HCT116 (cell line): ENCODE measurements at regions not wholly inside any gene's neighbourhood (a gene's known extent, or its start where the extent isn't known, plus 50 kb on each side); places are given as distances from the start of the nearest gene placed in this dataset.

Experiments
- ATAC-seq: fragments of 200-7000 bp; cut with Tn5 transposase; 2 replicates; pipeline ENCODE4 v1.9.1; 2020; ENCODE audit warnings: mild to moderate bottlenecking, moderate library complexity
- BruUV-seq: library from RNA; stranded (reverse); fragments of 400-500 nt; replicated peaks from 2 replicates; lab custom pipeline; 2021; lab: Mats Ljungman, UMichigan
- CTCF ChIA-PET: fragments of 300-600 bp; sonication (Branson Sonifier 250); formaldehyde crosslinking; loops from one replicate; lab custom pipeline; 2021; ENCODE audit warnings: antibody characterized with exemption; lab: Charles Lee
- POLR2A ChIA-PET: fragments of 300-600, 350-600 bp; sonication (Branson Sonifier 250); formaldehyde crosslinking; loops from one replicate; lab custom pipeline; 2021; ENCODE audit warnings: antibody characterized with exemption; lab: Charles Lee
- RAD21 ChIA-PET, 2 experiments: fragments of 300-600 bp; sonication (Branson Sonifier 250); formaldehyde crosslinking; loops; one replicate each; lab custom pipeline; 2023; ENCODE audit warnings: low total read pairs in 2 of 2; ENCODE audit not compliant: uncharacterized antibody in 2 of 2, unreplicated experiment in 2 of 2, low non-redundant PET in 1 of 2; lab: Charles Lee
- DNase-seq: peaks from one replicate; pipeline ENCODE4 v3.0.0-alpha.2; 2010; ENCODE audit warnings: low read depth, low spot score
- H2AFZ ChIP-seq: fragments of 200-600 bp; shearing (Covaris generic), sonication (generic); 2 replicates; pipeline ENCODE4 v1.6.1; 2017; ENCODE audit warnings: low read depth, mixed run types, mixed read lengths, antibody characterized with exemption, low read length; ENCODE audit not compliant: poor library complexity, severe bottlenecking
- H3K27ac ChIP-seq: 2 replicates; pipeline ENCODE4 v1.5.1; 2012; ENCODE audit warnings: low read depth, low read length
- H3K27me3 ChIP-seq: fragments of 200-600 bp; sonication (generic); 2 replicates; pipeline ENCODE4 v1.6.1; 2016; ENCODE audit warnings: mixed run types, low read length, mixed read lengths; ENCODE audit not compliant: insufficient read depth
- H3K36me3 ChIP-seq, 2 experiments: fragments of 200-500 bp in 1 of 2; fragments of 200-600 bp in 1 of 2; sonication (Bioruptor generic) in 1 of 2; sonication (generic) in 1 of 2; 2 replicates each; pipeline versions ENCODE4 v1.5.1 to v1.6.1; 2014 to 2016; ENCODE audit warnings: low read length in 2 of 2, inconsistent platforms in 1 of 2, mixed read lengths in 1 of 2, mixed run types in 1 of 2; ENCODE audit not compliant: insufficient read depth in 2 of 2, control insufficient read depth in 1 of 2
- H3K4me1 ChIP-seq, 2 experiments: fragments of 200-600 bp in 1 of 2; sonication (generic) in 1 of 2; 2 replicates each; pipeline versions ENCODE4 v1.5.1 to v1.6.1; 2012 to 2017; ENCODE audit warnings: low read length in 2 of 2, inconsistent platforms in 1 of 2, mild to moderate bottlenecking in 1 of 2, mixed read lengths in 1 of 2, mixed run types in 1 of 2, moderate library complexity in 1 of 2; ENCODE audit not compliant: insufficient read depth in 2 of 2, control insufficient read depth in 1 of 2
- H3K4me2 ChIP-seq: fragments of 200-600 bp; sonication (generic); 2 replicates; pipeline ENCODE4 v1.6.1; 2017; ENCODE audit warnings: mixed run types, low read length, mixed read lengths
- H3K4me3 ChIP-seq, 2 experiments: fragments of 200-600 bp in 1 of 2; sonication (generic) in 1 of 2; replicated peaks in 1 of 2; 2 replicates each; pipeline ENCODE4 v1.5.1; 2011 to 2016; ENCODE audit warnings: low read length in 2 of 2, control low read depth in 1 of 2, low read depth in 1 of 2, mild to moderate bottlenecking in 1 of 2, mixed read lengths in 1 of 2, mixed run types in 1 of 2
- H3K79me2 ChIP-seq: fragments of 200-600 bp; sonication (generic); 2 replicates; pipeline ENCODE4 v1.6.1; 2017; ENCODE audit warnings: mild to moderate bottlenecking, mixed run types, low read length, moderate library complexity, mixed read lengths; ENCODE audit not compliant: insufficient read depth
- H3K9ac ChIP-seq: fragments of 200-600 bp; sonication (generic); 2 replicates; pipeline ENCODE4 v1.6.1; 2016; ENCODE audit warnings: low read length, mixed read lengths
- H3K9me2 ChIP-seq: fragments of 200-600 bp; sonication (generic), shearing (Covaris generic); 2 replicates; pipeline ENCODE4 v1.6.1; 2017; ENCODE audit warnings: mixed run types, mild to moderate bottlenecking, moderate library complexity; ENCODE audit not compliant: insufficient read depth
- H3K9me3 ChIP-seq, 2 experiments: fragments of 200-500 bp in 1 of 2; fragments of 200-600 bp in 1 of 2; sonication (Bioruptor generic) in 1 of 2; sonication (generic) in 1 of 2; 2 replicates each; pipeline ENCODE4 v1.6.1; 2014 to 2017; ENCODE audit warnings: low read length in 2 of 2, mixed read lengths in 2 of 2, inconsistent platforms in 1 of 2, low read depth in 1 of 2, mild to moderate bottlenecking in 1 of 2, mixed run types in 1 of 2, moderate library complexity in 1 of 2; ENCODE audit not compliant: control insufficient read depth in 1 of 2, insufficient read depth in 1 of 2
- H4K20me1 ChIP-seq: fragments of 200-600 bp; sonication (generic), shearing (Covaris generic); 2 replicates; pipeline ENCODE4 v1.6.1; 2017; ENCODE audit warnings: mixed run types, mild to moderate bottlenecking, moderate library complexity; ENCODE audit not compliant: insufficient read depth
- CBX3 ChIP-seq: IDR thresholded peaks from 2 replicates; pipeline ENCODE4 v1.6.1; 2012; ENCODE audit warnings: low read depth
- CEBPB ChIP-seq: IDR thresholded peaks from 2 replicates; pipeline ENCODE4 v1.6.1; 2012; ENCODE audit warnings: low read depth
- EGR1 ChIP-seq: IDR thresholded peaks from 2 replicates; pipeline ENCODE4 v1.6.1; 2012; ENCODE audit warnings: low read depth
- ELF1 ChIP-seq: IDR thresholded peaks from 2 replicates; pipeline ENCODE4 v1.6.1; 2012; ENCODE audit warnings: low read depth, borderline replicate concordance
- EZH2 ChIP-seq: fragments of 200-600 bp; sonication (generic); IDR thresholded peaks from 2 replicates; pipeline ENCODE4 v1.6.1; 2017; ENCODE audit warnings: antibody characterized with exemption, mixed run types
- FOSL1 ChIP-seq: IDR thresholded peaks from 2 replicates; pipeline ENCODE4 v1.6.1; 2012; ENCODE audit warnings: low read depth
- POLR2A ChIP-seq: IDR thresholded peaks from 2 replicates; pipeline ENCODE4 v1.7.0; 2011; ENCODE audit warnings: borderline replicate concordance; ENCODE audit not compliant: insufficient read depth, insufficient read length; ENCODE audit errors: extremely low read depth
- POLR2AphosphoS5 ChIP-seq: IDR thresholded peaks from 2 replicates; pipeline ENCODE4 v1.6.1; 2011; ENCODE audit warnings: mild to moderate bottlenecking, low read depth, low read length, moderate library complexity
- RAD21 ChIP-seq: IDR thresholded peaks from 2 replicates; pipeline ENCODE4 v1.6.1; 2012; ENCODE audit warnings: low read depth, mild to moderate bottlenecking
- SP1 ChIP-seq: IDR thresholded peaks from 2 replicates; pipeline ENCODE4 v1.6.1; 2012; ENCODE audit warnings: low read depth
- TCF7L2 ChIP-seq: IDR thresholded peaks from 2 replicates; pipeline ENCODE4 v1.7.0; 2011; ENCODE audit warnings: borderline replicate concordance, inconsistent platforms; ENCODE audit not compliant: insufficient read depth, insufficient read length; ENCODE audit errors: extremely low read depth
- ZFX ChIP-seq: fragments of 450-650 bp; IDR thresholded peaks from 2 replicates; pipeline ENCODE4 v1.6.1; 2017
- ZNF274 ChIP-seq: fragments of 200-500 bp; sonication (Bioruptor generic); IDR thresholded peaks from 2 replicates; pipeline ENCODE4 v1.6.1; 2014; ENCODE audit warnings: mild to moderate bottlenecking, low read depth, low read length, inconsistent platforms
- intact Hi-C: fragments of 100-400 bp; cut with micrococcal nuclease; formaldehyde crosslinking; loops from 2 replicates; pipeline ENCODE4 v1.10.0; 2022
- TF ChIP-seq, protein P1 (sequence below): IDR thresholded peaks from 2 replicates; pipeline ENCODE4 v1.6.1; 2011; ENCODE audit warnings: mild to moderate bottlenecking, low read length, moderate library complexity; ENCODE audit not compliant: insufficient replicate concordance; ENCODE audit errors: extremely low read depth
- TF ChIP-seq, protein P2 (sequence below): IDR thresholded peaks from 2 replicates; pipeline ENCODE4 v1.6.1; 2012
- TF ChIP-seq, protein P3 (sequence below): IDR thresholded peaks from 2 replicates; pipeline ENCODE4 v1.6.1; 2012
- TF ChIP-seq, protein P4 (sequence below), 3 experiments: fragments of 200-600 bp in 1 of 3; sonication (generic) in 1 of 3; IDR thresholded peaks in 2 of 3; conservative IDR thresholded peaks in 1 of 3; 2 replicates each; pipeline ENCODE4 v1.5.1; 2012 to 2017; ENCODE audit warnings: low read depth in 2 of 3, low read length in 2 of 3, antibody characterized with exemption in 1 of 3, borderline replicate concordance in 1 of 3, control low read depth in 1 of 3, mild to moderate bottlenecking in 1 of 3, mixed read lengths in 1 of 3, mixed run types in 1 of 3, moderate library complexity in 1 of 3; ENCODE audit not compliant: insufficient read depth in 1 of 3
- TF ChIP-seq, protein P5 (sequence below): IDR thresholded peaks from 2 replicates; pipeline ENCODE4 v1.6.1; 2012; ENCODE audit warnings: low read depth

DNA sequence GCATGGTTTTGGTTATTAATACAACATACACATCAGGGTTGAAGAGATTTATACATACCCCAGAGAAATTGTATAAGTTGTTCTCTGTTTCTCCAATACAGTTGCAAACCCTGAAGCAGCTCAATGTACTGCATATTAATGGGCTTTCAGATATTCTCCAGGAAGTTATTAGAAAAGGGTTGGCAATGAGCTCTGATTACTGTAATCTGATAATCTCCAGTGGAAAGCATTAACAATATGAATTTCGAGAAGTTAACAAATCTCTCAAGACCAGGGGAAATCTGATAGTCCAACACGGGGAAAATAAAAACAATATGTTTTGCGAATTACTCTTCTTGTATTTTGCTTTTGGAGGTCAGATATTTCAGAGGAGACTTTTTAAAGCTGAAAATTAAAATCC, 950.1 kb downstream of the TBL1XR1 start:
- H3K4me1 ChIP-seq: no peaks in the 10 kb centered on the region
- no peak overlapping the region for H3K27ac ChIP-seq
- POLR2A ChIA-PET: no interaction called here
- no peaks in the 10 kb centered on the region for H4K20me1 ChIP-seq
- no peak overlapping the region for H2AFZ ChIP-seq
- intact Hi-C loops: no loop called here
- no peaks in the 10 kb centered on the region for H3K9me2 ChIP-seq
- no TSS peak for BruUV-seq
- RAD21 ChIA-PET: no interaction called here
- no peaks in the 10 kb centered on the region for H3K36me3 ChIP-seq
- H3K79me2 ChIP-seq: no peaks in the 10 kb centered on the region
- H3K4me3 ChIP-seq: no peak overlapping the region
- no peak overlapping the region for H3K4me2 ChIP-seq
- no peaks in the 10 kb centered on the region for H3K27me3 ChIP-seq
- ATAC-seq: no peak
- DNase-seq: no peak
- H3K9me3 ChIP-seq: no peaks in the 10 kb centered on the region
- H3K9ac ChIP-seq: no peak overlapping the region
- TF ChIP-seq, protein P1, sequence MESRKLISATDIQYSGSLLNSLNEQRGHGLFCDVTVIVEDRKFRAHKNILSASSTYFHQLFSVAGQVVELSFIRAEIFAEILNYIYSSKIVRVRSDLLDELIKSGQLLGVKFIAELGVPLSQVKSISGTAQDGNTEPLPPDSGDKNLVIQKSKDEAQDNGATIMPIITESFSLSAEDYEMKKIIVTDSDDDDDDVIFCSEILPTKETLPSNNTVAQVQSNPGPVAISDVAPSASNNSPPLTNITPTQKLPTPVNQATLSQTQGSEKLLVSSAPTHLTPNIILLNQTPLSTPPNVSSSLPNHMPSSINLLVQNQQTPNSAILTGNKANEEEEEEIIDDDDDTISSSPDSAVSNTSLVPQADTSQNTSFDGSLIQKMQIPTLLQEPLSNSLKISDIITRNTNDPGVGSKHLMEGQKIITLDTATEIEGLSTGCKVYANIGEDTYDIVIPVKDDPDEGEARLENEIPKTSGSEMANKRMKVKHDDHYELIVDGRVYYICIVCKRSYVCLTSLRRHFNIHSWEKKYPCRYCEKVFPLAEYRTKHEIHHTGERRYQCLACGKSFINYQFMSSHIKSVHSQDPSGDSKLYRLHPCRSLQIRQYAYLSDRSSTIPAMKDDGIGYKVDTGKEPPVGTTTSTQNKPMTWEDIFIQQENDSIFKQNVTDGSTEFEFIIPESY: no peak
- TF ChIP-seq POLR2AphosphoS5 (no peak), EGR1 (no peak), CBX3 (no peak), POLR2A (no peak), ELF1 (no peak), SP1 (no peak), ZNF274 (no peak), FOSL1 (no peak), EZH2 (no peak), RAD21 (no peak), CEBPB (no peak), ZFX (no peak), TCF7L2 (no peak)
- TF ChIP-seq, protein P2, sequence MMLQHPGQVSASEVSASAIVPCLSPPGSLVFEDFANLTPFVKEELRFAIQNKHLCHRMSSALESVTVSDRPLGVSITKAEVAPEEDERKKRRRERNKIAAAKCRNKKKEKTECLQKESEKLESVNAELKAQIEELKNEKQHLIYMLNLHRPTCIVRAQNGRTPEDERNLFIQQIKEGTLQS: no peak
- TF ChIP-seq, protein P3, sequence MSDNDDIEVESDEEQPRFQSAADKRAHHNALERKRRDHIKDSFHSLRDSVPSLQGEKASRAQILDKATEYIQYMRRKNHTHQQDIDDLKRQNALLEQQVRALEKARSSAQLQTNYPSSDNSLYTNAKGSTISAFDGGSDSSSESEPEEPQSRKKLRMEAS: no peak
- TF ChIP-seq, protein P4, sequence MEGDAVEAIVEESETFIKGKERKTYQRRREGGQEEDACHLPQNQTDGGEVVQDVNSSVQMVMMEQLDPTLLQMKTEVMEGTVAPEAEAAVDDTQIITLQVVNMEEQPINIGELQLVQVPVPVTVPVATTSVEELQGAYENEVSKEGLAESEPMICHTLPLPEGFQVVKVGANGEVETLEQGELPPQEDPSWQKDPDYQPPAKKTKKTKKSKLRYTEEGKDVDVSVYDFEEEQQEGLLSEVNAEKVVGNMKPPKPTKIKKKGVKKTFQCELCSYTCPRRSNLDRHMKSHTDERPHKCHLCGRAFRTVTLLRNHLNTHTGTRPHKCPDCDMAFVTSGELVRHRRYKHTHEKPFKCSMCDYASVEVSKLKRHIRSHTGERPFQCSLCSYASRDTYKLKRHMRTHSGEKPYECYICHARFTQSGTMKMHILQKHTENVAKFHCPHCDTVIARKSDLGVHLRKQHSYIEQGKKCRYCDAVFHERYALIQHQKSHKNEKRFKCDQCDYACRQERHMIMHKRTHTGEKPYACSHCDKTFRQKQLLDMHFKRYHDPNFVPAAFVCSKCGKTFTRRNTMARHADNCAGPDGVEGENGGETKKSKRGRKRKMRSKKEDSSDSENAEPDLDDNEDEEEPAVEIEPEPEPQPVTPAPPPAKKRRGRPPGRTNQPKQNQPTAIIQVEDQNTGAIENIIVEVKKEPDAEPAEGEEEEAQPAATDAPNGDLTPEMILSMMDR (IDR thresholded peaks at IDR 0.05 in 2 of 3, conservative IDR thresholded peaks at IDR 0.05 in 1 of 3; ENCODE audit: borderline replicate concordance in 1 of 3, insufficient read depth in 1 of 3, low read depth in 2 of 3, low read length in 2 of 3): no peak
- TF ChIP-seq, protein P5, sequence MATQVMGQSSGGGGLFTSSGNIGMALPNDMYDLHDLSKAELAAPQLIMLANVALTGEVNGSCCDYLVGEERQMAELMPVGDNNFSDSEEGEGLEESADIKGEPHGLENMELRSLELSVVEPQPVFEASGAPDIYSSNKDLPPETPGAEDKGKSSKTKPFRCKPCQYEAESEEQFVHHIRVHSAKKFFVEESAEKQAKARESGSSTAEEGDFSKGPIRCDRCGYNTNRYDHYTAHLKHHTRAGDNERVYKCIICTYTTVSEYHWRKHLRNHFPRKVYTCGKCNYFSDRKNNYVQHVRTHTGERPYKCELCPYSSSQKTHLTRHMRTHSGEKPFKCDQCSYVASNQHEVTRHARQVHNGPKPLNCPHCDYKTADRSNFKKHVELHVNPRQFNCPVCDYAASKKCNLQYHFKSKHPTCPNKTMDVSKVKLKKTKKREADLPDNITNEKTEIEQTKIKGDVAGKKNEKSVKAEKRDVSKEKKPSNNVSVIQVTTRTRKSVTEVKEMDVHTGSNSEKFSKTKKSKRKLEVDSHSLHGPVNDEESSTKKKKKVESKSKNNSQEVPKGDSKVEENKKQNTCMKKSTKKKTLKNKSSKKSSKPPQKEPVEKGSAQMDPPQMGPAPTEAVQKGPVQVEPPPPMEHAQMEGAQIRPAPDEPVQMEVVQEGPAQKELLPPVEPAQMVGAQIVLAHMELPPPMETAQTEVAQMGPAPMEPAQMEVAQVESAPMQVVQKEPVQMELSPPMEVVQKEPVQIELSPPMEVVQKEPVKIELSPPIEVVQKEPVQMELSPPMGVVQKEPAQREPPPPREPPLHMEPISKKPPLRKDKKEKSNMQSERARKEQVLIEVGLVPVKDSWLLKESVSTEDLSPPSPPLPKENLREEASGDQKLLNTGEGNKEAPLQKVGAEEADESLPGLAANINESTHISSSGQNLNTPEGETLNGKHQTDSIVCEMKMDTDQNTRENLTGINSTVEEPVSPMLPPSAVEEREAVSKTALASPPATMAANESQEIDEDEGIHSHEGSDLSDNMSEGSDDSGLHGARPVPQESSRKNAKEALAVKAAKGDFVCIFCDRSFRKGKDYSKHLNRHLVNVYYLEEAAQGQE: no peak
- CTCF ChIA-PET: no interaction called here
